OCI-LY1 (cell line): ENCODE measurements at regions not wholly inside any gene's neighbourhood (a gene's known extent, or its start where the extent isn't known, plus 50 kb on each side); places are given as distances from the start of the nearest gene placed in this dataset.
"Not testable (repeated sequence)": the region's sequence is repeated elsewhere in the genome, so short reads cannot be mapped to it uniquely, and the experiment has no call there.

Source experiments
- H2AFZ ChIP-seq: fragments of 200-600 bp; sonication (generic), shearing (Covaris generic); 2 replicates; pipeline ENCODE4 v1.6.0; 2014; ENCODE audit warnings: antibody characterized with exemption, mild to moderate bottlenecking, low read length
- H3F3A ChIP-seq: fragments of 200-600 bp; sonication (generic), shearing (Covaris generic); 2 replicates; pipeline ENCODE4 v1.6.0; 2014; ENCODE audit warnings: mild to moderate bottlenecking, antibody characterized with exemption, low read length, moderate library complexity; ENCODE audit not compliant: insufficient read depth
- H3K27ac ChIP-seq: fragments of 200-600 bp; sonication (generic); 2 replicates; pipeline ENCODE4 v1.5.1; 2014; ENCODE audit warnings: low read length, mixed run types, mild to moderate bottlenecking, low read depth; ENCODE audit not compliant: poor library complexity, severe bottlenecking
- H3K27me3 ChIP-seq: fragments of 200-600 bp; sonication (generic); 2 replicates; pipeline ENCODE4 v1.6.0; 2014; ENCODE audit warnings: antibody characterized with exemption, mild to moderate bottlenecking, low read length, moderate library complexity; ENCODE audit not compliant: insufficient read depth
- H3K36me3 ChIP-seq: fragments of 200-600 bp; sonication (generic); 2 replicates; pipeline ENCODE4 v1.6.1; 2014; ENCODE audit warnings: mild to moderate bottlenecking, antibody characterized with exemption, low read length, moderate library complexity, mixed read lengths; ENCODE audit not compliant: insufficient read depth
- H3K4me1 ChIP-seq: fragments of 200-600 bp; sonication (generic); 2 replicates; pipeline ENCODE4 v1.5.1; 2014; ENCODE audit warnings: mild to moderate bottlenecking, low read length, moderate library complexity; ENCODE audit not compliant: insufficient read depth, severe bottlenecking
- H3K4me2 ChIP-seq: fragments of 200-600 bp; sonication (generic), shearing (Covaris generic); 2 replicates; pipeline ENCODE4 v1.6.1; 2014; ENCODE audit warnings: low read length
- H3K4me3 ChIP-seq: fragments of 200-600 bp; sonication (generic); 2 replicates; pipeline ENCODE4 v1.5.1; 2014; ENCODE audit warnings: low read length, low read depth, mild to moderate bottlenecking, mixed read lengths; ENCODE audit not compliant: poor library complexity, severe bottlenecking
- H3K79me2 ChIP-seq: fragments of 200-600 bp; shearing (Covaris generic); 2 replicates; pipeline ENCODE4 v1.6.1; 2016; ENCODE audit warnings: mixed run types, low read length, mixed read lengths; ENCODE audit not compliant: insufficient read depth
- H3K9ac ChIP-seq: fragments of 200-600 bp; sonication (generic), shearing (Covaris generic); 2 replicates; pipeline ENCODE4 v1.6.1; 2014; ENCODE audit warnings: mild to moderate bottlenecking, low read length, mixed read lengths
- H3K9me2 ChIP-seq: fragments of 200-600 bp; sonication (generic), shearing (Covaris generic); 2 replicates; pipeline ENCODE4 v1.6.1; 2014; ENCODE audit warnings: low read depth, mild to moderate bottlenecking, low read length, mixed read lengths
- H3K9me3 ChIP-seq: fragments of 200-600 bp; shearing (Covaris generic); 2 replicates; pipeline ENCODE4 v1.6.1; 2014; ENCODE audit warnings: low read length, mixed read lengths
- H4K20me1 ChIP-seq: fragments of 200-600 bp; sonication (generic), shearing (Covaris generic); 2 replicates; pipeline ENCODE4 v1.6.0; 2016; ENCODE audit warnings: mild to moderate bottlenecking, low read length; ENCODE audit not compliant: insufficient read depth
- EZH2 ChIP-seq: fragments of 200-600 bp; sonication (generic), shearing (Covaris generic); IDR thresholded peaks from 2 replicates; pipeline ENCODE4 v1.8.0; 2017; ENCODE audit warnings: borderline replicate concordance, mixed run types, mild to moderate bottlenecking, antibody characterized with exemption, low read length, moderate library complexity, mixed read lengths
- TF ChIP-seq, protein P1 (sequence below): fragments of 200-600 bp; sonication (generic), shearing (Covaris generic); IDR thresholded peaks from 2 replicates; pipeline ENCODE4 v1.5.1; 2017; ENCODE audit warnings: mild to moderate bottlenecking, antibody characterized with exemption, low read length, moderate library complexity, mixed read lengths

DNA sequence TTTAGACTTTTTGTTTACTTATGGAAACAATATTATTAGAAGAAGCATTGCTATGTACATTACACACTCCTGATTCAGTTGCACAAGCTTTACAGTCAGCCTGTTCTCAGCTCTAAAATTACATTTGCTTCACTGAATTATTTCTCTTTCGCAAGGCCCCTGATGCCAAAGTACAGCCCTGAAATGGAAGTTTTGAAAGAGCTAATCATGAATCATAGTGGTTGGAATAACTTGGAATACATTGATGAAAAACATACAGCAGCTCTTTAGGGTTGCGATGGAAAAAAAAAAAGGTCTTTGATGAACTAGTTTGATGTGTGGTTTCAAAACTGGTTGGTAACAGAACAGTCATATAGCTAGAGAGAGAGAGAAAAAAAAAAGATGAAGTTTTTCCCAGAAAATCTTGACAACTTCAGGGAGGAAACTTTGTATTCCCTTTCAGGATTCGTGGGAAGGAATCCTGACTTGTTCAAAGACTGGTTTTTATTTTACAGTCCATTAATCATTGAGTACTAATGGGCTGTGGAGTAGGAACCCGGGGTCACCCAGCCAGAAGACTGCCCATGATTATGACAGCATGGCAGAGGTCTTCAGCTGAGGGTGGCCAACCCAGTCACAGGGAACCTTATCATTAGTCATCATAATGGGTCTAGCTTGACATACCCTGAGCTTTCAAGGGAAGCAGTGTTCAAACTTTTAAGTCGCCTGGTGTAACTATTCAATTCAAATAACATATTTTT is 460.1 kb downstream of the NAV3 start:
- TF ChIP-seq EZH2, result no peak
- Histone ChIP-seq H2AFZ (no peak overlapping the region), H3K4me2 (no peak overlapping the region)

DNA sequence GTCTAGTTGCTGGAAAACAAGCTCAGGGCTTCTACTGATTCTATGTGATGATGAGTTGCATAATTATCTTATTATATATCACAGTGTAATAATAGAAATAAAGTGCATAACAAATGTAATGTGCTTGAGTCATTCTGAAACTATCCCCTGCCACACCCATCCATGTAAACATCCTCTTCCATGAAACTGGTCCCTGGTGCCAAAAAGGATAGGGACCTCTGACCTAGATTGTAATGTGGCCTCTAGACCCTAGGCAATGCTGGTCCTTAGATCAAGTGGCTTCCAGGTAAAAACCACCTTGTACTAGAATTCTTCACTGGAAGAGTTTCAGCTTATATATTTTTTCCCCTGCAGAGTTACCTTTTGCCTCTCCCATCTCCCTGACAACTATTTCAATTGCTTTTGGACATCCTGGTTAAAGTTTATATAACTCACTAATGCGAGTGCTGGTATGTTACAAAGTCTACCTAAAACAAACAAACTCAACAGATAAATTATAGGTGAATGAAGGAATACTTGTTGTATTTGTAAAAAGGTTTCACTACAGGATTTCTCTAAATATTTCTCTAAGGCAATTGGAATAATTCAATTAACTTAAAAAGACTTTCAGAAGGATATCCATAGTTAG is 462.5 kb downstream of the NAV3 start:
- Histone ChIP-seq H3K36me3 (no peaks in the 10 kb centered on the region), H3K4me1 (no peaks in the 10 kb centered on the region), H3K79me2 (no peaks in the 10 kb centered on the region), H3K4me2 (no peak overlapping the region), H4K20me1 (no peaks in the 10 kb centered on the region), H2AFZ (no peak overlapping the region), H3K9ac (no peak overlapping the region), H3K4me3 (no peak overlapping the region), H3K27ac (no peak overlapping the region), H3K27me3 (no peaks in the 10 kb centered on the region), H3K9me3 (no peaks in the 10 kb centered on the region), H3K9me2 (no peaks in the 10 kb centered on the region), H3F3A (no peaks in the 10 kb centered on the region)
- TF ChIP-seq, protein P1, sequence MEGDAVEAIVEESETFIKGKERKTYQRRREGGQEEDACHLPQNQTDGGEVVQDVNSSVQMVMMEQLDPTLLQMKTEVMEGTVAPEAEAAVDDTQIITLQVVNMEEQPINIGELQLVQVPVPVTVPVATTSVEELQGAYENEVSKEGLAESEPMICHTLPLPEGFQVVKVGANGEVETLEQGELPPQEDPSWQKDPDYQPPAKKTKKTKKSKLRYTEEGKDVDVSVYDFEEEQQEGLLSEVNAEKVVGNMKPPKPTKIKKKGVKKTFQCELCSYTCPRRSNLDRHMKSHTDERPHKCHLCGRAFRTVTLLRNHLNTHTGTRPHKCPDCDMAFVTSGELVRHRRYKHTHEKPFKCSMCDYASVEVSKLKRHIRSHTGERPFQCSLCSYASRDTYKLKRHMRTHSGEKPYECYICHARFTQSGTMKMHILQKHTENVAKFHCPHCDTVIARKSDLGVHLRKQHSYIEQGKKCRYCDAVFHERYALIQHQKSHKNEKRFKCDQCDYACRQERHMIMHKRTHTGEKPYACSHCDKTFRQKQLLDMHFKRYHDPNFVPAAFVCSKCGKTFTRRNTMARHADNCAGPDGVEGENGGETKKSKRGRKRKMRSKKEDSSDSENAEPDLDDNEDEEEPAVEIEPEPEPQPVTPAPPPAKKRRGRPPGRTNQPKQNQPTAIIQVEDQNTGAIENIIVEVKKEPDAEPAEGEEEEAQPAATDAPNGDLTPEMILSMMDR, result no peak
- no peak for TF ChIP-seq EZH2

More for the DNA sequence above, 460.1 kb downstream of the NAV3 start:
- Histone ChIP-seq H3F3A (no peaks in the 10 kb centered on the region), H3K9me3 (no peaks in the 10 kb centered on the region), H3K4me1 (no peaks in the 10 kb centered on the region), H3K9ac (no peak overlapping the region), H3K79me2 (no peaks in the 10 kb centered on the region), H3K27me3 (no peaks in the 10 kb centered on the region), H3K4me3 (no peak overlapping the region), H3K36me3 (no peaks in the 10 kb centered on the region), H4K20me1 (no peaks in the 10 kb centered on the region), H3K9me2 (no peaks in the 10 kb centered on the region), H3K27ac (no peak overlapping the region)

DNA sequence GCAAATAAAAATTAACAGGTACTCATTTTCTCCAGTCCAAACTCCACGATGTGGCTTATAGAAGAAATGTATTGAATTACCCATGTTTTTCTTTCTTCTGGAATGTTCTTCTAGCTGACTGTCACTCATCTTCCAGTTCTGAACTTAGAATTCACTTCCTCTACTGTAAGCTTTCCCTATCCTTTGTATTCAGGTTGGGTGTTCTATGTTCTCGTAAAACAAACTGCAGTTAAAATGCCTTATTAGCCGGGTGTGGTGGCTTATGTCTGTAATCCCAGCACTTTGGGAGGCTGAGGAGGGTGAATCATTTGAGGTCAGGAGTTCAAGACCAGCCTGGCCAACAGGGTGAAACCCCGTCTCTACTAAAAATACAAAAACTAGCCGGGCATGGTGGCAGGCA is 470.6 kb downstream of the NAV3 start:
- not testable (repeated sequence) for H3K9ac ChIP-seq, H3K79me2 ChIP-seq, H4K20me1 ChIP-seq, H3K4me3 ChIP-seq, H3K36me3 ChIP-seq, H3K9me2 ChIP-seq, H3K9me3 ChIP-seq, H3F3A ChIP-seq, H3K4me2 ChIP-seq, H3K27me3 ChIP-seq, H3K27ac ChIP-seq, H2AFZ ChIP-seq, H3K4me1 ChIP-seq

DNA sequence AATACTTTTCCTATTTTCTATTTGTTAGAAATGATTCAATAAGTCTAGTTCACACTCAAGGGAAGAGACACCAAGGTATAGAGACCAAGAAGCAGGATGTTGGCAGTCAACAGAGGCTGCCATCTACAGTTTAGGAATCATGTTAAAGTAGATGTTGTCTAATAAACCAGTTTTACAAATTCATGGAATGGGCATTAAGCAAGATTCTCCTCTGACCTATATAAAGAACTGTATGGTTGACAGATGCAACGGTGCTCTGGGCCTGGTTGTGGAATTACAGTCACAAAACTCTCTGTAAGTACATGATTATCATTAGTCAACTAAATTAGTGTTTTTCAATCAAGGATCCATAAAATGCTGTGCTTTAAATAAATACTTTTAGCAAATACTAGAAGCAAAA is 475.1 kb downstream of the NAV3 start:
- H3K9me2 ChIP-seq, result no peaks in the 10 kb centered on the region
- H4K20me1 ChIP-seq, result no peaks in the 10 kb centered on the region
- no peaks in the 10 kb centered on the region for H3K79me2 ChIP-seq
- no peak overlapping the region for H3K4me3 ChIP-seq
- no peaks in the 10 kb centered on the region for H3K27me3 ChIP-seq
- H3K9ac ChIP-seq, result no peak overlapping the region
- no peak overlapping the region for H3K27ac ChIP-seq
- H3K4me2 ChIP-seq, result no peak overlapping the region
- H3F3A ChIP-seq, result no peaks in the 10 kb centered on the region
- H3K4me1 ChIP-seq, result no peaks in the 10 kb centered on the region
- H3K36me3 ChIP-seq, result no peaks in the 10 kb centered on the region
- H2AFZ ChIP-seq, result no peak overlapping the region
- no peaks in the 10 kb centered on the region for H3K9me3 ChIP-seq
- TF ChIP-seq, protein P1, result no peak
- no peak for TF ChIP-seq EZH2
